ENCODE measurements at regions not wholly inside any gene's neighbourhood (a gene's known extent, or its start where the extent isn't known, plus 50 kb on each side); places are given as distances from the start of the nearest gene placed in this dataset.

DNA sequence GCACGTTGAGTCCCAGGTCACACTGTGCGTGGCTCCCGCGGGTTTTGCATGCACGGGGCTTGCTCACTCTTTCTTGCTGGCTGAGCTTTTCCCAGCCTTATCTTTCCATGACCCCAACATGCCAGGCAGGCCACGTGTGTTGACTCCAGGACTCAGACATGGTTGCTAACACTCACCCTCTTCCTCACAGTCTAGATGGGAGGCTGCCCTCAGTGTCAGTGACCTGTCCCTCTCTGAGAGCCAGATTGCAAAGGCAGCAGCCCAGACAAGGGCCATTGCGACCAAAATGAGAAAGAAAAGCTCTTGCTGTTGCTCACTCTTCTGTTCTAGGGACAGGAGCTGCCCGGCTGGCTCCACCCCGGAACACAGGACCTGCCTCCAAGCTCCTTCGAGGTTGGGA lies 113.7 kb downstream of the TMEM18 start:
- no peaks in the 10 kb centered on the region for H3K9me3 Mint-ChIP-seq
- no peaks in the 10 kb centered on the region for H3K36me3 Mint-ChIP-seq (ENCODE audit: low read depth)
- H3K27me3 Mint-ChIP-seq (ENCODE audit: insufficient read depth) = peaks cover 5% of the 10 kb centered on the region
- no peaks in the 10 kb centered on the region for H3K4me1 ChIP-seq (ENCODE audit: control insufficient read depth, insufficient read depth, low read length)
- no peaks in the 10 kb centered on the region for H3K9me3 ChIP-seq (ENCODE audit: control insufficient read depth, low read length)
- H3K4me3 Mint-ChIP-seq = no peak overlapping the region
- 91% methylated on average over 8 to 10 of the region's 10 CpGs for WGBS, 2 experiments (ENCODE audit: insufficient coverage in 1 of 2, insufficient read length in 1 of 2)
- peak overlapping the region; percentile 35 for H3K27ac Mint-ChIP-seq
- no peaks in the 10 kb centered on the region for H3K36me3 ChIP-seq (ENCODE audit: control insufficient read depth, insufficient read depth, low read length)
- no peak overlapping the region for H3K4me3 ChIP-seq (ENCODE audit: low read length)
- H3K27ac ChIP-seq (ENCODE audit: low read depth, low read length) = no peak overlapping the region
- no peaks in the 10 kb centered on the region for H3K4me1 Mint-ChIP-seq
- DNase-seq = no peak
- TF ChIP-seq, protein P1, sequence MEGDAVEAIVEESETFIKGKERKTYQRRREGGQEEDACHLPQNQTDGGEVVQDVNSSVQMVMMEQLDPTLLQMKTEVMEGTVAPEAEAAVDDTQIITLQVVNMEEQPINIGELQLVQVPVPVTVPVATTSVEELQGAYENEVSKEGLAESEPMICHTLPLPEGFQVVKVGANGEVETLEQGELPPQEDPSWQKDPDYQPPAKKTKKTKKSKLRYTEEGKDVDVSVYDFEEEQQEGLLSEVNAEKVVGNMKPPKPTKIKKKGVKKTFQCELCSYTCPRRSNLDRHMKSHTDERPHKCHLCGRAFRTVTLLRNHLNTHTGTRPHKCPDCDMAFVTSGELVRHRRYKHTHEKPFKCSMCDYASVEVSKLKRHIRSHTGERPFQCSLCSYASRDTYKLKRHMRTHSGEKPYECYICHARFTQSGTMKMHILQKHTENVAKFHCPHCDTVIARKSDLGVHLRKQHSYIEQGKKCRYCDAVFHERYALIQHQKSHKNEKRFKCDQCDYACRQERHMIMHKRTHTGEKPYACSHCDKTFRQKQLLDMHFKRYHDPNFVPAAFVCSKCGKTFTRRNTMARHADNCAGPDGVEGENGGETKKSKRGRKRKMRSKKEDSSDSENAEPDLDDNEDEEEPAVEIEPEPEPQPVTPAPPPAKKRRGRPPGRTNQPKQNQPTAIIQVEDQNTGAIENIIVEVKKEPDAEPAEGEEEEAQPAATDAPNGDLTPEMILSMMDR (conservative IDR thresholded peaks at IDR 0.05) = no peak
- no peak overlapping the region for H3K9ac ChIP-seq (ENCODE audit: extremely low read depth, low read length, poor library complexity, severe bottlenecking)
- no peaks in the 10 kb centered on the region for H3K27me3 ChIP-seq (ENCODE audit: control insufficient read depth, insufficient read depth, low read length, poor library complexity, severe bottlenecking)

DNA sequence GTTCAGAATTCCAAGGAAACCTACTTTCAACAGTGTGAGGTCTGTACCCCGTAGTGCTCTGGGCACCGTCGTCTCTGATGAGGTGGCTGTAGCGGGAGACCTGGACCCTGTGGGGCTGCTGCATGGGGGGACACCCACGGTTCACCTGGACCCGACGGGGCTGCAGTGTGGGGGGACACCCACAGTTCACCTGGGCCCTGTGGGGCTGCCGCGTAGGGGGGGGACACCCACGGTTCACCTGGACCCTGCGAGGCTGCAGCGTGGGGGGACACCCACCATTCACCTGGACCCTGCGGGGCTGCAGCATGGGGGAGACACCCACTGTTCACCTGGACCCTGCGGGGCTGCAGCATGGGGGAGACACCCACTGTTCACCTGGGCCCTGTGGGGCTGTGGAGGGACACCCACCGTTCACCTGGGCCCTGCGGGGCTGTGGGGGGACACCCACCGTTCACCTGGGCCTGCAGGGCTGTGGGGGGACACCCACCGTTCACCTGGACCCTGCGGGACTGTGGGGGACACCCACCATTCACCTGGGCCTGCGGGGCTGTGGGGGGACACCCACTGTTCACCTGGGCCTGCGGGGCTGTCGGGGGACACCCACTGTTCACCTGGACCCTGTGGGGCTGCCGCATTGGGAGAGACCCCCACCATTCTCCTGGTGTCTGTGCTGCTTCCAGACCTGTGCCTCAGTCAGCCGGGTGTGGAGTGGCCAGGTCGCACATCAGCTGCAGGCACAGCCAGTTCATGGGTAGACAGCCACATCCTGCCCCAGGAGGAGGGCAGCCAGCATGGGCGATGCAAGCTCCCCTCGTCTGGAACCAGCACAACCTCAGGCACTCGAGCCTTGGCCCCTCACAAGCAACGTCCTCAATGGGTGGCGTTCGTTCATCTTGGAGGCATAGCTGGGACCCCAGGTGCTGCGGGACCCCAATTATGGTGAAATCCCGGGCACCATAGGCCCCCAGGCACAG lies 114.5 kb downstream of the TMEM18 start:
- H3K27ac Mint-ChIP-seq = no peak overlapping the region

DNA sequence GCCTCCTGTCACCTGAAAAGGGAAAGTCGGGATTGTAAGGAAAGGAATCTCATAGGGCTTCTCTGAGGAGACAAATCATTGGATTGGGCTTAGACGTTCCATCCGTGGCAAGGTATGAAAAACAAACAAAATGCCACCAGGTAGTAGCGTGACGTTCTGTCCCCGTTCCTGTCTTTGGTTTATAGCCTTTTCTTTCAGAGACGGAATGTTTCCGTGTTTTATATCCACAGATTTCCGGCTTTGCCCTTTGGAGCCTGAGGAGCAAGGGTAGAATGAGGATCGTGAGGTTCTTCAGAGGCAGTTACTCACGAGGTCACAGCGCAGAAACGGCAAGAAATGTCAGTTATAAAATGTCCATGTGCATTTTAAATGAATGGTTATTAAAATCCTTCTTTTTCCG lies 118.3 kb downstream of the TMEM18 start:
- no peak overlapping the region for H3K4me3 Mint-ChIP-seq
- 82 to 87% methylated on average over 13 to 14 of the region's 14 CpGs for WGBS, 2 experiments (ENCODE audit: insufficient coverage in 1 of 2, insufficient read length in 1 of 2)

More for the DNA sequence above, 114.5 kb downstream of the TMEM18 start:
- no peaks in the 10 kb centered on the region for H3K36me3 Mint-ChIP-seq (ENCODE audit: low read depth)
- no peaks in the 10 kb centered on the region for H3K36me3 ChIP-seq (ENCODE audit: control insufficient read depth, insufficient read depth, low read length)
- H3K27ac ChIP-seq (ENCODE audit: low read depth, low read length) = no peak overlapping the region
- no peak for DNase-seq
- TF ChIP-seq, protein P1 (conservative IDR thresholded peaks at IDR 0.05) = no peak
- no peaks in the 10 kb centered on the region for H3K27me3 ChIP-seq (ENCODE audit: control insufficient read depth, insufficient read depth, low read length, poor library complexity, severe bottlenecking)
- no peaks in the 10 kb centered on the region for H3K9me3 Mint-ChIP-seq
- H3K27me3 Mint-ChIP-seq (ENCODE audit: insufficient read depth) = peaks cover 5% of the 10 kb centered on the region
- no peak overlapping the region for H3K9ac ChIP-seq (ENCODE audit: extremely low read depth, low read length, poor library complexity, severe bottlenecking)
- no peak overlapping the region for H3K4me3 Mint-ChIP-seq
- no peak overlapping the region for H3K4me3 ChIP-seq (ENCODE audit: low read length)
- H3K9me3 ChIP-seq (ENCODE audit: control insufficient read depth, low read length) = no peaks in the 10 kb centered on the region
- no peaks in the 10 kb centered on the region for H3K4me1 ChIP-seq (ENCODE audit: control insufficient read depth, insufficient read depth, low read length)
- WGBS, 2 experiments (ENCODE audit: insufficient coverage in 1 of 2, insufficient read length in 1 of 2) = 88 to 95% methylated on average over 15 to 33 of the region's 33 CpGs
- no peaks in the 10 kb centered on the region for H3K4me1 Mint-ChIP-seq

More for the DNA sequence above, 118.3 kb downstream of the TMEM18 start:
- no peak overlapping the region for H3K27ac Mint-ChIP-seq
- Histone ChIP-seq H3K4me3 (ENCODE audit: low read length) (no peak overlapping the region), H3K9ac (ENCODE audit: extremely low read depth, low read length, poor library complexity, severe bottlenecking) (no peak overlapping the region), H3K36me3 (ENCODE audit: control insufficient read depth, insufficient read depth, low read length) (no peaks in the 10 kb centered on the region), H3K9me3 (ENCODE audit: control insufficient read depth, low read length) (no peaks in the 10 kb centered on the region), H3K4me1 (ENCODE audit: control insufficient read depth, insufficient read depth, low read length) (no peaks in the 10 kb centered on the region), H3K27ac (ENCODE audit: low read depth, low read length) (no peak overlapping the region), H3K27me3 (ENCODE audit: control insufficient read depth, insufficient read depth, low read length, poor library complexity, severe bottlenecking) (no peaks in the 10 kb centered on the region)
- TF ChIP-seq, protein P1 (conservative IDR thresholded peaks at IDR 0.05) = no peak
- H3K36me3 Mint-ChIP-seq (ENCODE audit: low read depth) = no peaks in the 10 kb centered on the region
- no peak for DNase-seq
- no peaks in the 10 kb centered on the region for H3K4me1 Mint-ChIP-seq
- no peaks in the 10 kb centered on the region for H3K9me3 Mint-ChIP-seq
- H3K27me3 Mint-ChIP-seq (ENCODE audit: insufficient read depth) = peaks cover 2% of the 10 kb centered on the region
